ENCODE measurements at regions not wholly inside any gene's neighbourhood (a gene's known extent, or its start where the extent isn't known, plus 50 kb on each side); places are given as distances from the start of the nearest gene placed in this dataset.

DNA sequence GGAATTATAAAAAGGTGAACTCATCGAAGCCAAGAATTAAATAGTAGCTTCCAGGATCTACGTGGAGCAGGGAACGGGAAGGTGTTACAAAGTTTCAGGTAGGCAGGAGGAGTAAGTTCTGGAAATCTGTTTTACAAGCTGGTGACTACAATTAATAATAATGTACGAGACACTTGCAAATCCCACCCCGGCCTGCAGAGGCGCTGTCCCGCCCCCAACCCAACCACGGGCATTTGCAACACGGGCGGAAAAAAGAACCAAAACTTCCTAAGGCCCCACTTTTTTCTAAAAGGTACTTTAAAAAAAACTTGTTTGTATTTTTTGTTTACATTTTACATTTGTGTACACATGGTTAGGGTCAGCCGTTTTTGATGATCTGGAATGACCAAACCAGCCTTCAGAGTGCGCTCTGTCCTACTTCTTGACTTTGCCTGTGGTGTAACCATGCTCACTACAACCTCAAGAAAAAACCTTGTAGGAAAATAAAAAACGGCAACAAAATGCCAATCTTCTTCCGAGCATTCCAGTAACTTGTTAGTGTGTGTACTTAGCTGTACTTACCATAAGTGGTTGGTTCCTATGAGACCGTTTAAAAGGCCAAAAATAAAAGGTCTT, 449.6 kb upstream of the B3GAT1 start:
- Histone ChIP-seq H3K36me3 (ENCODE audit: control insufficient read depth, insufficient read depth, low read length) (no peaks in the 10 kb centered on the region), H3K27me3 (ENCODE audit: control insufficient read depth, insufficient read depth, low read length) (no peaks in the 10 kb centered on the region), H3K4me1 (ENCODE audit: control insufficient read depth, extremely low read depth, insufficient read depth, low read length) (no peaks in the 10 kb centered on the region), H4K20me1 (ENCODE audit: control insufficient read depth, extremely low read depth, insufficient read depth, low read length) (no peaks in the 10 kb centered on the region), H3K4me3 (replicated peaks in 1 of 4; ENCODE audit: control extremely low read depth in 1 of 4, insufficient read depth in 1 of 4, low read depth in 3 of 4, low read length in 4 of 4) (no peak overlapping the region), H3K9me3 (ENCODE audit: control insufficient read depth, insufficient read depth, low read depth, low read length) (no peaks in the 10 kb centered on the region), H3K79me2 (ENCODE audit: control insufficient read depth, insufficient read depth, low read length) (no peaks in the 10 kb centered on the region), H3K9ac (ENCODE audit: insufficient read depth, low read length) (no peak overlapping the region), H3K4me2 (ENCODE audit: extremely low read depth, insufficient read depth, low read length) (no peak overlapping the region), H3K27ac (ENCODE audit: insufficient read depth, low read length) (no peak overlapping the region), H2AFZ (ENCODE audit: low read length) (no peak overlapping the region)
- TF ChIP-seq, protein P1, sequence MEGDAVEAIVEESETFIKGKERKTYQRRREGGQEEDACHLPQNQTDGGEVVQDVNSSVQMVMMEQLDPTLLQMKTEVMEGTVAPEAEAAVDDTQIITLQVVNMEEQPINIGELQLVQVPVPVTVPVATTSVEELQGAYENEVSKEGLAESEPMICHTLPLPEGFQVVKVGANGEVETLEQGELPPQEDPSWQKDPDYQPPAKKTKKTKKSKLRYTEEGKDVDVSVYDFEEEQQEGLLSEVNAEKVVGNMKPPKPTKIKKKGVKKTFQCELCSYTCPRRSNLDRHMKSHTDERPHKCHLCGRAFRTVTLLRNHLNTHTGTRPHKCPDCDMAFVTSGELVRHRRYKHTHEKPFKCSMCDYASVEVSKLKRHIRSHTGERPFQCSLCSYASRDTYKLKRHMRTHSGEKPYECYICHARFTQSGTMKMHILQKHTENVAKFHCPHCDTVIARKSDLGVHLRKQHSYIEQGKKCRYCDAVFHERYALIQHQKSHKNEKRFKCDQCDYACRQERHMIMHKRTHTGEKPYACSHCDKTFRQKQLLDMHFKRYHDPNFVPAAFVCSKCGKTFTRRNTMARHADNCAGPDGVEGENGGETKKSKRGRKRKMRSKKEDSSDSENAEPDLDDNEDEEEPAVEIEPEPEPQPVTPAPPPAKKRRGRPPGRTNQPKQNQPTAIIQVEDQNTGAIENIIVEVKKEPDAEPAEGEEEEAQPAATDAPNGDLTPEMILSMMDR (conservative IDR thresholded peaks at IDR 0.05 in 1 of 2, IDR thresholded peaks at IDR 0.05 in 1 of 2; ENCODE audit: low read depth in 1 of 2, low read length in 2 of 2), result no peak
- no peak for TF ChIP-seq EZH2 (IDR thresholded peaks at IDR 0.05; ENCODE audit: low read length, missing control alignments)
- DNase-seq (ENCODE audit: low read depth in 2 of 2), result no peak

DNA sequence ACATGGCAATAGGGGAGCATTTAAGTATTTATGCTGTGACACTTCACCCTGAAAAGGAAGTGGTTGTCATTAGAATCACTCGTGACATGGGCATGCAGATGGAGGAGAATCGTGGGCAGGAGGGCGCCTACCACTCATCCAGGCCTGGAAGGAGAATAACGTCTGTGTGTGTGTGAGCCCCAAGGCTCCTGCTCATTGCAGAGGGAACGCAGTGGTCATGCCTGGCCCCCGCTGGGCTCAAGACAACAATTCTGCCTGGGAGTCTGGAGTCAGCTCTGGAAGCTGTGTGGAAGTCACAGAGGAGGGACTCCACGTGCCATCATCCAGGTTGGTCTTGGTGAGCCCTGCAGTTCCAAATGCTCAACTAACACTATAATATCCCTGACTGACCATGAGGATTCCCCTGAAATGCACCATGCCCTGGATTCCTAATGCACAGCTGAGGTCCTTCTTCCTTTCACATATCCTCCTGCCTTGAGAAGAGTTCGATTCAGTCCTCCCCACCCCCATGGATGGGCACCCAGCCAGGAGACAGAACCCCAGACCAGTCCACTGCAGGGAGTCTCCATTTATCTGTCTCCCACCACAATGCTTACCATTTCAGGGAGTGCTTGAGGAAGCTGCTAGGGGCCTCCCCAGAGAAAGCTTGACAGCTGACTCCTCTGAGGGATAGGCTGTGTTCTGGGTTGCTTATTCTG, 446.9 kb upstream of the B3GAT1 start:
- Histone ChIP-seq H3K4me3 (replicated peaks in 1 of 4; ENCODE audit: control extremely low read depth in 1 of 4, insufficient read depth in 1 of 4, low read depth in 3 of 4, low read length in 4 of 4) (no peak overlapping the region), H3K9ac (ENCODE audit: insufficient read depth, low read length) (no peak overlapping the region), H3K4me1 (ENCODE audit: control insufficient read depth, extremely low read depth, insufficient read depth, low read length) (no peaks in the 10 kb centered on the region), H3K27me3 (ENCODE audit: control insufficient read depth, insufficient read depth, low read length) (no peaks in the 10 kb centered on the region), H4K20me1 (ENCODE audit: control insufficient read depth, extremely low read depth, insufficient read depth, low read length) (no peaks in the 10 kb centered on the region), H2AFZ (ENCODE audit: low read length) (no peak overlapping the region), H3K36me3 (ENCODE audit: control insufficient read depth, insufficient read depth, low read length) (no peaks in the 10 kb centered on the region), H3K79me2 (ENCODE audit: control insufficient read depth, insufficient read depth, low read length) (no peaks in the 10 kb centered on the region), H3K27ac (ENCODE audit: insufficient read depth, low read length) (no peak overlapping the region), H3K4me2 (ENCODE audit: extremely low read depth, insufficient read depth, low read length) (no peak overlapping the region), H3K9me3 (ENCODE audit: control insufficient read depth, insufficient read depth, low read depth, low read length) (no peaks in the 10 kb centered on the region)
- TF ChIP-seq, protein P1 (conservative IDR thresholded peaks at IDR 0.05 in 1 of 2, IDR thresholded peaks at IDR 0.05 in 1 of 2; ENCODE audit: low read depth in 1 of 2, low read length in 2 of 2), result no peak
- no peak for TF ChIP-seq EZH2 (IDR thresholded peaks at IDR 0.05; ENCODE audit: low read length, missing control alignments)
- DNase-seq (ENCODE audit: low read depth in 2 of 2), result no peak

GRCh38 chr11:134857035-134857434, 445.0 kb upstream of the B3GAT1 start:
- Histone ChIP-seq H3K4me3 (replicated peaks in 1 of 4; ENCODE audit: control extremely low read depth in 1 of 4, insufficient read depth in 1 of 4, low read depth in 3 of 4, low read length in 4 of 4) (no peak overlapping the region), H3K27ac (ENCODE audit: insufficient read depth, low read length) (no peak overlapping the region), H3K79me2 (ENCODE audit: control insufficient read depth, insufficient read depth, low read length) (no peaks in the 10 kb centered on the region), H4K20me1 (ENCODE audit: control insufficient read depth, extremely low read depth, insufficient read depth, low read length) (no peaks in the 10 kb centered on the region), H3K9ac (ENCODE audit: insufficient read depth, low read length) (no peak overlapping the region), H3K9me3 (ENCODE audit: control insufficient read depth, insufficient read depth, low read depth, low read length) (no peaks in the 10 kb centered on the region), H2AFZ (ENCODE audit: low read length) (no peak overlapping the region), H3K4me2 (ENCODE audit: extremely low read depth, insufficient read depth, low read length) (no peak overlapping the region), H3K27me3 (ENCODE audit: control insufficient read depth, insufficient read depth, low read length) (no peaks in the 10 kb centered on the region), H3K4me1 (ENCODE audit: control insufficient read depth, extremely low read depth, insufficient read depth, low read length) (no peaks in the 10 kb centered on the region), H3K36me3 (ENCODE audit: control insufficient read depth, insufficient read depth, low read length) (no peaks in the 10 kb centered on the region)
- TF ChIP-seq, protein P1 (conservative IDR thresholded peaks at IDR 0.05 in 1 of 2, IDR thresholded peaks at IDR 0.05 in 1 of 2; ENCODE audit: low read depth in 1 of 2, low read length in 2 of 2), result no peak
- DNase-seq (ENCODE audit: low read depth in 2 of 2), result no peak
